Left ventricle myocardium inferior (tissue), 1 donor: ENCODE measurements at regions not wholly inside any gene's neighbourhood (a gene's known extent, or its start where the extent isn't known, plus 50 kb on each side); places are given as distances from the start of the nearest gene placed in this dataset.

Experiments used
- DNase-seq: peaks from one replicate; pipeline ENCODE4 v3.0.0-alpha.2; 2020
- H3K27ac ChIP-seq: fragments of 200-600 bp; replicated peaks from 2 replicates; pipeline ENCODE4 v1.8.0; 2021
- H3K27me3 ChIP-seq: fragments of 200-600 bp; 2 replicates; pipeline ENCODE4 v1.8.0; 2021; ENCODE audit warnings: low read depth
- H3K36me3 ChIP-seq: fragments of 200-600 bp; 2 replicates; pipeline ENCODE4 v1.8.0; 2021
- H3K4me1 ChIP-seq: fragments of 200-600 bp; 2 replicates; pipeline ENCODE4 v1.8.0; 2021
- H3K4me3 ChIP-seq: fragments of 200-600 bp; 2 replicates; pipeline ENCODE4 v1.8.0; 2021; ENCODE audit warnings: mild to moderate bottlenecking, moderate library complexity
- H3K9me3 ChIP-seq: fragments of 200-600 bp; replicated peaks from 2 replicates; pipeline ENCODE4 v1.8.0; 2021
- CTCF ChIP-seq: fragments of 200-600 bp; IDR thresholded peaks from 2 replicates; pipeline ENCODE4 v1.8.0; 2021; ENCODE audit warnings: antibody characterized with exemption, mild to moderate bottlenecking, borderline replicate concordance
- intact Hi-C: fragments of 100-400 bp; cut with micrococcal nuclease; formaldehyde crosslinking; loops from one replicate; pipeline ENCODE4 v1.11.0; 2022
- donor health status: DM: no; HTN: yes; CAD: no; lungs with severe emphysema.

GRCh38 chr1:10951961-10952360 is 60.5 kb upstream of the TARDBP start:
- no peak for DNase-seq
- H3K27ac ChIP-seq, result no peak overlapping the region
- intact Hi-C loops, result no loop called here
- peaks cover 8% of the 10 kb centered on the region for H3K4me1 ChIP-seq
- no peak overlapping the region for H3K4me3 ChIP-seq
- TF ChIP-seq CTCF, result no peak
- H3K9me3 ChIP-seq, result peaks cover 21% of the 10 kb centered on the region
- H3K27me3 ChIP-seq, result no peaks in the 10 kb centered on the region
- no peaks in the 10 kb centered on the region for H3K36me3 ChIP-seq

- TF ChIP-seq CTCF, result no peak
- H3K9me3 ChIP-seq, result peaks cover 21% of the 10 kb centered on the region
- no peaks in the 10 kb centered on the region for H3K27me3 ChIP-seq
- DNase-seq, result no peak
- H3K4me3 ChIP-seq, result no peak overlapping the region
- H3K36me3 ChIP-seq, result no peaks in the 10 kb centered on the region
- peaks cover 18% of the 10 kb centered on the region for H3K4me1 ChIP-seq
- H3K27ac ChIP-seq, result no peak overlapping the region
- intact Hi-C loops, result no loop called here
Measured at GRCh38 chr1:10953505-10954193, 58.8 kb upstream of the TARDBP start.

GRCh38 chr1:10957133-10957532 is 55.3 kb upstream of the TARDBP start:
- H3K27ac ChIP-seq, result peak overlapping the region; percentile 67
- no peaks in the 10 kb centered on the region for H3K36me3 ChIP-seq
- peaks cover 20% of the 10 kb centered on the region for H3K4me1 ChIP-seq
- no peak for TF ChIP-seq CTCF
- DNase-seq, result no peak
- intact Hi-C loops, result no loop called here
- H3K9me3 ChIP-seq, result peaks cover 21% of the 10 kb centered on the region
- H3K27me3 ChIP-seq, result peaks cover 12% of the 10 kb centered on the region
- H3K4me3 ChIP-seq, result peak overlapping the region; percentile 23

- Histone ChIP-seq H3K9me3 (peaks cover 11% of the 10 kb centered on the region), H3K4me1 (peaks cover 20% of the 10 kb centered on the region), H3K27ac (no peak overlapping the region), H3K4me3 (no peak overlapping the region), H3K36me3 (no peaks in the 10 kb centered on the region), H3K27me3 (peaks cover 22% of the 10 kb centered on the region)
- DNase-seq, result no peak
- intact Hi-C loops, result no loop called here
- no peak for TF ChIP-seq CTCF
Measured at GRCh38 chr1:10958614-10959013, 53.8 kb upstream of the TARDBP start.

GRCh38 chr1:10960411-10961299 is 51.8 kb upstream of the TARDBP start:
- intact Hi-C loops, result no loop called here
- DNase-seq, result peak; percentile 82
- no peaks in the 10 kb centered on the region for H3K9me3 ChIP-seq
- peaks cover 28% of the 10 kb centered on the region for H3K27me3 ChIP-seq
- H3K4me1 ChIP-seq, result peaks cover 20% of the 10 kb centered on the region
- no peaks in the 10 kb centered on the region for H3K36me3 ChIP-seq
- TF ChIP-seq CTCF, result peak; percentile 90
- peak overlapping the region; percentile 21 for H3K4me3 ChIP-seq
- peak overlapping the region; percentile 60 for H3K27ac ChIP-seq
